ENCODE measurements at regions not wholly inside any gene's neighbourhood (a gene's known extent, or its start where the extent isn't known, plus 50 kb on each side); places are given as distances from the start of the nearest gene placed in this dataset.
"Not testable (repeated sequence)": the region's sequence is repeated elsewhere in the genome, so short reads cannot be mapped to it uniquely, and the experiment has no call there.

- no peak for DNase-seq
Measured at GRCh38 chr14:38693423-38693822, 409.6 kb downstream of the SEC23A start.

DNA sequence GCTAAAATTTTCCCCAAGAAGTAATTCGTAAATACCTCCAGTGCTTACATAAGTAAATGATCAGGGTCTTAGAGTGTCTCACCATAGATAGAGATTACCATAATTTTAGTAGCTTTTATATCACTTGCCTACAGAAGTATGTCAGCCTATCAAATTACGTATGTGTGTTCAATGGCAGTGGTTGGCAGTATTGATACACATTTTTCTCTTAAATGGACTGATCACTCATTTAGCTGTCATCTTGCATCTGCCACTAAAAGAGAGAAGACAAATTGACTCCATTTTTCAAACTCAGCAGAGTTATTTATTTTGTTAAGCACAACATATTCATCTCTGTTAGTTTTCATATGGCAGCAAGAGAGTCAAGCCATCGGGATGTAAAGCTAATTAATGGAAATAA lies 413.1 kb upstream of the CLEC14A start:
- DNase-seq: no peak

DNA sequence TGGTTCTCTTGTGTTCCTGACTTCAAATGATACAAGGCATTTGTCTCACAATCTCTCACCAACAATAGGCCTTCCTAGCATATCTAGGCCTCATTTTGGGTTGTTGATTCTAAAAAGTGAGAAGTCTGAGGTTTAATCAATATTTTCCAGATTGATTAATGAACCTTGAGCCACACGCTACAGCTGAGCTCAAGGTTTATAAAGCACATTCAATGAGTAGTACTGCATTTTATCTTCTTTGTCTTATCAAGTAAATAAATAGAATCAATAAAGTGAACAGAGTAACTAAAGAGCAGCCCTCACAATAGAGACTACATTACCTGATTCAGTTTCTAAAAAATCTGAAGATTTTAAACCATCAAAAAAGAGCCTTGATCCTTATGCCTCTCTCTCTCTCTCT lies 407.5 kb upstream of the CLEC14A start:
- no peak for DNase-seq

DNA sequence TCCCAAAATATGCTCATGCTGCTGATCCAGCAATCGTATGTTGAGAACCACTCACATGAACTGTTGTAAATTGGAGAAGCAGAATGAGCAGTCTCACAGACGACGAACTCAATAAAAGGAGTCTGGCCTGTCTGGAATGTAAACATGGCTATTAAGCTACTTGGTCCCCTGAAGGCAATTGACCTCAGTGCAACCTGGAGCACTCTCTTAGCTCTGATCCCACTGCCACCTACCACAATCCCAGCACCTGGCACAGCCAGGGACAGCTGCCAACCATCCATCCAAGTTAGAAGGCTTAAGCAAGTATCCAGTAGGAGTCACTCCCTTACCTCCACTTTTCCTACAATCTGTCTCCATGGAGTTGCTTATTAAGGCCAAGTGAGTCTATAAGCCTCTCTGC lies 406.9 kb upstream of the CLEC14A start:
- no peak for DNase-seq

GRCh38 chr14:38646391-38646790 lies 390.5 kb upstream of the CLEC14A start:
- peak; percentile 2 for DNase-seq

GRCh38 chr14:38634913-38635312 lies 379.0 kb upstream of the CLEC14A start:
- DNase-seq: not testable (repeated sequence)

GRCh38 chr14:38629412-38629811 lies 373.5 kb upstream of the CLEC14A start:
- DNase-seq: no peak

DNA sequence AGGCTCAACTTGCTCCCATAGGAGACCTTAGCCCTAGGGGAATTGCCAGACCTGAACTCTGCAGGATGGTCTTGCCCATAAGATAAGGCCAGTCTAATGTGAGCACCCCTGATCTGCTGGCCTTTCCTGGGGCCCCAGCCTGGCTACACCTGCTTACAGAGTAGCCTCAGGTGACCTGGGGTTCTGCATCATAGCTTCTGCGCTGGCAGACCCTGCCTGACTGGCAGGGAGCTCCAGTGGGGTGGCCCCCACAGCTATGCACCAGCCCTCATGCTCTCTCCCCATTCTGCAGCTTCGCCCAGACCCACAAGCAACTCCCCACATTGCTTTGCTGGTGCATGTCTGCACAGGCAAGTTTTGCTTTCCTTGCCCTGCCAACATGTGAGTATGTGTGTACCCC lies 371.3 kb upstream of the CLEC14A start:
- no peak for DNase-seq

DNA sequence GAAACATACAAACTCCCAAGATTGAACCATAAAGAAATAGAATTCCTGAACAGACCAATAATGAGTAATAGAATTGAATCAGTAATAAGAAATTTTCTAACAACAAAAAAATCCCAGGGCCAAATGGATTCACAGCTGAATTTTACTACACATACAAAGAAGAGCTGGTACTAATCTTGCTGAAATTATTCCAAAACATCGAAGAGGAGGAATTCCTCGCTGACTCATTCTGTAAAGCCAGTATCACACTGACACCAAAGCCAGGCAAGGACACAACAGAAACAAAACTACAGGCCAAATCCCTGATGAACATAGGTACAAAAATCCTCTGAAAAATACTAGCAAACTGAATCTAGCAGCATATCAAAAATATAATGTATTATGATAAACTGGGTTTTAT lies 367.8 kb upstream of the CLEC14A start:
- peak; percentile 67 for DNase-seq

- DNase-seq: no peak
Measured at GRCh38 chr14:38618514-38618913, 362.6 kb upstream of the CLEC14A start.

- peak; percentile 5 for DNase-seq
Measured at GRCh38 chr14:38616959-38617358, 361.1 kb upstream of the CLEC14A start.

DNA sequence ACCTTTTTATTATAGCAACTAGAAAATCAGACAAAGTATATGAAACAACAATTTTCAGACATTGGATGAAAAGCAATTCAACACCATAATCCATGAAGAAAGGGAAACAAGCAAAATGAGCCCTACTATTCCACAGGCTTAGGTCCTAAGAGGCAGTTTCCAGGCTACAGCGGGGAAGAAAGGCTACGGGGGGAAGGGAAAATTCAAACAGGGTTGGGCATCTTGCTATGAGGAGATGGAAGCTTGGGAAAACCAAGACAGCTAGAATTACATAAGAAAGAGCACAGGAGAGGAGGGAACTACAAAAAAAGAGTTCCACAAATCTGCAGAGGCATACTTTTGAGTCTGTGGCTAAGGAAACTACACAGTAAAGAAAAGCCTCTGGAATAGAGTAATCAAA lies 356.0 kb upstream of the CLEC14A start:
- DNase-seq: no peak

- no peak for DNase-seq
Measured at GRCh38 chr14:38608244-38608643, 352.4 kb upstream of the CLEC14A start.

- no peak for DNase-seq
Measured at GRCh38 chr14:38605193-38606114, 349.6 kb upstream of the CLEC14A start.

DNA sequence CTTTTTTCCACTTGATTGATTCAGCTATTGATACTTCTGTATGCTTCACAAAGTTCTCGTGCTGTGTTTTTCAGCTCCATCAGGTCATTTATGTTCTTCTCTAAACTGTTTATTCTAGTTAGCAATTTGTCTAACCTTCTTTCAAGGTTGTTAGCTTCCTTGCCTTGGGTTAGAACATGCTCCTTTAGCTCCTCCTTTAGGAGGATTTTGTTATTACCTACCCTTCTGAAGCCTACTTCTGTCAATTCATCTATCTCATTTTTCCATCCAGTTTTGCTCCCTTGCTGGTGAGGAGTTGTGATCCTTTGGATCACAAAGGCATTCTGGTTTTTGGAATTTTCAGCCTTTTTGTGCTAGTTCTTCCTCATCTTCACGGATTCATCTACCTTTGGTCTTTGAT lies 344.7 kb upstream of the CLEC14A start:
- DNase-seq: peak; percentile 61

- peak; percentile 20 for DNase-seq
Measured at GRCh38 chr14:38593476-38593875, 337.6 kb upstream of the CLEC14A start.

DNA sequence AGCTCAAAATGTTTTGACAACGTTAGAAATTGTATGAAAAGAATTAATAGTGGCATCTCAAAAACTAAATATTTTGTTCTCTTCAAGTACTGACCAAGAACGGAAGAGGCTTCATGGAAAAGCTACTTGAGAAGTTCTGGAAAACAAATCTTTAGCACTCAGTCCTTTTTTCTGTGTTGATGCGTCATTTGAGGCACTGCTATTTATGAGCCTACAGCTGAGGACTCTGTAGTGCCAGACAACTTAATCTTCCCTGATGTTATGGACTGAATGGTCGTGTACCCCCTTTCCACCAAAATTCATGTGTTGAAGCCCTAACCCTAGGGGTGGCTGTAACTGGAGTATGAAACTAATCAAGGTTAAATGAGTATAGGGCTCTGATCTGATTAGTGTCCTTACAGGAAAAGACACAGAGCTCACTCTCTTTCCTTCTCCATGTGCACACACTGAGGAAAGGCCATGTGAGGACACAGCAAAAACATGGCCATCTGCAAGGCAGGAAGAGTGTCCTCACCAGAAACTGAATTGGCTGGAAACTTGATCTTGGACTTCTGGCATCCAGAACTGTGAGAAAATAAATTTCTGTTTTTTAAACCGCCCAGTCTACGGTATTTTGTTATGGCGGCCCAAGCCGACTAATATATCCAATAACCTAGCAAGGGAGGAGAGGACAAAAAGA lies 337.0 kb upstream of the CLEC14A start:
- no peak for DNase-seq

DNA sequence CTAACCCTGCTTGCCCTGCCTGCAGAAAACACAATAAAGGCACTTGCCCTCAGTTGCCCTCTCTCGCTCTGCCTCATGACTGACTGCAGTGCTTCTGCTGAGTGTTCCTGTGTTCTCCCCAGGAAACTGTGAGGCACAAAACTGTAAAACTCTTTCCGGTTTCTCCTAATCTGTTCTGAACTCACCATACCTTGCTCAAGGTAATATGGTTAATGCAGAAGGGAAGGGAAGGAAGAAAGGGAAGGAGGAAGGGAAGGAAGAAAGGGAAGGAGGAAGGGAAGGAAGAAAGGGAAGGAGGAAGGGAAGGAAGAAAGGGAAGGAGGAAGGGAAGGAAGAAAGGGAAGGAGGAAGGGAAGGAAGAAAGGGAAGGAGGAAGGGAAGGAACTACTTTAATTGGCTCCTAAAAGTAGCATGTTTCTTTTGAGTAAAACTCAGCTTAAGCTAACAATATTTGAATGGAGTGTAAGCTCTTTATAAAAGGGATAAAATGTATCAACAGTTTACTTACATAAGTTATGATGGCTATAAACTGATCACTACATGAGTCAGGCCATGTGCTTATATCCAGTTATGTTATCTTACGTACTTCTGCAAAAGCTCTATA lies 334.0 kb upstream of the CLEC14A start:
- DNase-seq: no peak

DNA sequence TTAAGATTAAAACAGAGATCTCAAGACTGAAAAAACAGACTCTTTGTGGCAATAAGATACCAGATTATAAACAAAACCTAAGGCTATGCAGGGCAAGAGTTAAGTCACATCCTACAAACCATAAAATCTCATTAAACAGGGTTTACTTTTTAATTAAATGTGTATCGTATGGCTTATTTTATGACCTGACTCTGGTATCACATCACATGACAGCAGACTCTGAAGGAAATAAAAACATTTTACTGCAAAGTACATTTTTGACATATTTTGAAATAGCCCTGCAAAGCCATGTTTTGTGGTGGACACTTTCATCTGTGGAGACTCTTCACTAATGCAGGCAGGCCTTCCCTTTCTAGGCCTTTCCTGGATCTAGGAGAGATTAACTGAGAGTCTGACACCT lies 327.6 kb upstream of the CLEC14A start:
- DNase-seq: no peak

DNA sequence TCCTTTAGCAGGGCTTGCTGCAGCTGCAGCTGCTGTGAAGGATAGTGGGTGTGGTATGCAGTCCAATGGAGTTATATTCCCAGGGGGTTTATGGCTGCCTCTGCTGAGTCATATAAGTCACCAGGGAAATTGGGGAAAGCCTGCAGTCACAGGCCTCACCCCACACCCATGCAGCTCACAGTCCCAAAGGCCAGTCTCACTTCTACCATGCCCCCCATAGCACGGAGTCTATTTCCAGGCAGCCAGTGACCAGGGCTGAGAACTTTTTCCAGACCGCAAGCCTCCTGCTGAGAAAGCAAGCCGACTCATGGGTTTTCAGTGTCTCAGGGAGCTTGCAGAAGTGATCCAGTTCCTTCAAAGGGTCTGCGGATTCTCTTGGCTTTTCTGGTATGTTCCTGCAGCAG lies 322.4 kb upstream of the CLEC14A start:
- peak; percentile 65 for DNase-seq

DNA sequence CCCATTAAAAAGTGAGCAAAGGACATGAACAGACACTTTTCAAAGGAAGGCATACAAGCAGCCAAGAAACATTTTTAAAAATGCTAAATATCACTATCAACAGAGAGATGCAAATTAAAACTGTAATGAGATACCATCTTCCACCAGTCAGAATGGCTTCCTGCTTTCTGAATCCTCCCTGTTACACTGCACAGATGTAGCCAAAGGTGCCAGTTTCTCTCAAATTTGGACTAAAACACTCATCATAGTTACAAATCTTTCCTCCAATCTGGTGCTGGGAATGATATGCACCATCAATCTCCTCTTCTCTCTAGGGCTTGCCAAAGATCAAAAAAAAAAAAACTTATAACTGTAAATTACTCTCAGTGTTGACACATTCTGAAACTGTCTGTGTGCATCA lies 311.8 kb upstream of the CLEC14A start:
- peak; percentile 44 for DNase-seq

GRCh38 chr14:38561657-38562056 lies 305.8 kb upstream of the CLEC14A start:
- DNase-seq: no peak

DNA sequence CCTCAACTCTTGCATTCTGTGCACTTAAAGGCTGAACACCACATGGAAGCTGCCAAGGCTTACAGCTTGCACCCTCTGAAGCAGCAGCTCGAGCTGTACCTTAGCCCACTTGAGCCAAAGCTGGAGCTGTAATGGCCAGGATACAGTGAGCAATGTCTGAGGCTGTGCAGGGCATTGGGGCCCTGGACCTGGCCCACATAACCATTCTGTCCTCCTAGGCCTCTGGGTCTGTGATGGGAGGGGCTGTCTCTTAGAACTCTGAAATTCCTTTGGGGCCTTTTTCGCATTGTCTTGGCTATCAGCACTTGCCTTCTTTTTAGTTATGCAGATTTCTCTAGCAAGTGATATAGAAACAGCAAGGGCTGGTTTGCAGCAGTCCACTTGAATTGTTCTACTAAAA lies 303.8 kb upstream of the CLEC14A start:
- no peak for DNase-seq

DNA sequence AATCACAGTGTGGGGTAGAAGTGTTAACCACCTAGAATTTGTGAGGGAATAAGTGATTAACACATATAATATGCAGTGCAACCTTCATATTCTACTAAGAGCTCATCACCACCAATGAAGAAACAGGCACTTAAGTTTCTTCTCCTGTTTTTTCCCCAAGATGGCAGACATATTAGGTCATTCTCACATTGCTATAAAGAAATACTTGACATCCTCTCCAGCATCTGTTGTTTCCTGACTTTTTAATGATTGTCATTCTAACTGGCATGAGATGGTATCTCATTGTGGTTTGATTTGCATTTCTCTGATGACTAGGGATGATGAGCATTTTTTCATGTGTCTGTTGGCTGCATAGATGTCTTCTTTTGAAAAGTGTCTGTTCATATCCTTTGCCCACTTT lies 301.5 kb upstream of the CLEC14A start:
- DNase-seq: not testable (repeated sequence)

Data from fibroblast of upper back skin (primary cell).